ENCODE measurements at regions not wholly inside any gene's neighbourhood (a gene's known extent, or its start where the extent isn't known, plus 50 kb on each side); places are given as distances from the start of the nearest gene placed in this dataset.

DNA sequence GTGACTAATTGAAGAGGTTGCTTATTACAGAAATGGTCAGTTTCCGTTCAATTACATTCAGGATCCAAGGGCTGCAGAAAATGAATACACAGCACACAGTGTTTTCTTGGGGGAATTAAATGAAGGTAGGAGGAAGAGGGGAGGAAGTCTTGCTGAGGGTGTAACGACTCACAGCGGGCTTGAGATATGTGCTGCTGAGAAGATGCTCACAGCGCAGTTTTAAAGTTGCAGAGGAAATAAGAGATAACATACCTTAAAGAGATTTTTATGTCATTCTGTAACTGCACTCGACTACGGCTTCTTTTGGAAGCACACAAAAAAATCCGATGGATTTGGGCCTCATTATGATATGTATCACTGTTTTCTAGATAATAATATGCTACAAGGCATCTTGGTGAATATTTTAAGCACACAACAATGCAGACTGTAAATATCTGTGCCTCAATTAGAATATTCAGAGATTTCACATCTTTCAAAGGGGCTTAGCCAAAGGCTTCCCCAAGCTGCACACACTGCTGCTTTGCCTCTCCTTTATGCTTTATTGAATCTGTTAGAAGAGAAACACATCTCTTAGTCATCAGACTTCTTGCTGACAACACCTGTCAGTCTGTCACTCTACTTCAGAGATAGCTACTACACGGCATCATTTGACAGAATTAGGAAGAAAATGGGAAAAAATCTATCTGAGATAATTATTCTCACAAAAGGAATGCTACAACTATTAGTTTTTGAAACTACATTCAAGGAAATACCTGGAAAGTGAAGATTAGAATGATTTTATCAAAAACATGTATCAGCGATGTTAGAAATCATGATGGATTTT, 773.2 kb downstream of the OTOL1 start:
- Mint-ChIP-seq H3K4me3 (no peak overlapping the region), H3K27ac (no peak overlapping the region), H3K36me3 (no peaks in the 10 kb centered on the region), H3K9me3 (peaks cover 0 to 3% (median 0%) of the 10 kb centered on the region in 9 donors), H3K4me1 (no peaks in the 10 kb centered on the region), H3K27me3 (no peaks in the 10 kb centered on the region)
- ATAC-seq = no peak
- DNase-seq = no peak
- POLR2A ChIA-PET = no interaction called here

GRCh38 chr3:162274070-162274469, 777.5 kb downstream of the OTOL1 start:
- DNase-seq (no peak), ATAC-seq (no peak)
- Mint-ChIP-seq H3K27me3 (no peaks in the 10 kb centered on the region), H3K36me3 (no peaks in the 10 kb centered on the region), H3K4me1 (no peaks in the 10 kb centered on the region), H3K9me3 (peaks cover 0 to 13% (median 0%) of the 10 kb centered on the region in 9 donors), H3K27ac (no peak overlapping the region), H3K4me3 (no peak overlapping the region)
- POLR2A ChIA-PET = no interaction called here

DNA sequence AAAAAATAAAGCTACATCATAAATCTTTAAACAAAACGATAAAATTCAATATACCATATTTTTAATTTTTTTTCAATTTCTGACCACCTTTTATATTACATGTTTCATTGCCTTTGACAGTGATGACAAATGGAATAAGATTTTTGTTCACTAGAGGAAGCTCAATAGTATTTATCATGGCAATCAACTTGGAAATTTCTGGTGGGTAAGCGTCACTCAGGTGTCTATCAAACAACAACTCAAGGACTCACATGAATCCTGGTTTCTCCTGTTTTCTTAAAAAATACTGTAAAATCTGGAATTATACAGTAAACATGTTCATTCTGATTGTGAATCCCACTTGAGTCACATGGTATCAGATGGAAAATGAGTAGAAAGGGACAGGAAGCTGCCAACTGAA, 782.2 kb downstream of the OTOL1 start:
- no peaks in the 10 kb centered on the region for H3K27me3 Mint-ChIP-seq
- H3K36me3 Mint-ChIP-seq = no peaks in the 10 kb centered on the region
- POLR2A ChIA-PET = no interaction called here
- no peaks in the 10 kb centered on the region for H3K4me1 Mint-ChIP-seq
- DNase-seq (no peak), ATAC-seq (no peak)
- H3K4me3 Mint-ChIP-seq = no peak overlapping the region
- no peak overlapping the region for H3K27ac Mint-ChIP-seq
- peaks cover 0 to 22% (median 4%) of the 10 kb centered on the region in 9 donors for H3K9me3 Mint-ChIP-seq

- Mint-ChIP-seq H3K27me3 (no peaks in the 10 kb centered on the region), H3K4me1 (no peaks in the 10 kb centered on the region), H3K36me3 (no peaks in the 10 kb centered on the region), H3K9me3 (peaks cover 0 to 11% (median 2%) of the 10 kb centered on the region in 9 donors), H3K4me3 (no peak overlapping the region), H3K27ac (no peak overlapping the region)
- DNase-seq = no peak
- ATAC-seq = no peak
- POLR2A ChIA-PET = no interaction called here
These were observed 788.7 kb downstream of the OTOL1 start for GRCh38 chr3:162285259-162285658.

GRCh38 chr3:162287600-162287999, 791.0 kb downstream of the OTOL1 start:
- peaks cover 0 to 4% (median 0%) of the 10 kb centered on the region in 9 donors for H3K9me3 Mint-ChIP-seq
- no peaks in the 10 kb centered on the region for H3K4me1 Mint-ChIP-seq
- H3K36me3 Mint-ChIP-seq = no peaks in the 10 kb centered on the region
- H3K4me3 Mint-ChIP-seq = no peak overlapping the region
- ATAC-seq (no peak), DNase-seq (no peak)
- POLR2A ChIA-PET = no interaction called here
- no peaks in the 10 kb centered on the region for H3K27me3 Mint-ChIP-seq
- H3K27ac Mint-ChIP-seq = no peak overlapping the region

- Mint-ChIP-seq H3K4me3 (no peak overlapping the region), H3K27me3 (no peaks in the 10 kb centered on the region), H3K4me1 (no peaks in the 10 kb centered on the region), H3K9me3 (peaks cover 0 to 10% (median 0%) of the 10 kb centered on the region in 9 donors), H3K27ac (no peak overlapping the region), H3K36me3 (no peaks in the 10 kb centered on the region)
- ATAC-seq (no peak), DNase-seq (no peak)
- POLR2A ChIA-PET = no interaction called here
These were observed 795.8 kb downstream of the OTOL1 start for GRCh38 chr3:162292409-162292808.

DNA sequence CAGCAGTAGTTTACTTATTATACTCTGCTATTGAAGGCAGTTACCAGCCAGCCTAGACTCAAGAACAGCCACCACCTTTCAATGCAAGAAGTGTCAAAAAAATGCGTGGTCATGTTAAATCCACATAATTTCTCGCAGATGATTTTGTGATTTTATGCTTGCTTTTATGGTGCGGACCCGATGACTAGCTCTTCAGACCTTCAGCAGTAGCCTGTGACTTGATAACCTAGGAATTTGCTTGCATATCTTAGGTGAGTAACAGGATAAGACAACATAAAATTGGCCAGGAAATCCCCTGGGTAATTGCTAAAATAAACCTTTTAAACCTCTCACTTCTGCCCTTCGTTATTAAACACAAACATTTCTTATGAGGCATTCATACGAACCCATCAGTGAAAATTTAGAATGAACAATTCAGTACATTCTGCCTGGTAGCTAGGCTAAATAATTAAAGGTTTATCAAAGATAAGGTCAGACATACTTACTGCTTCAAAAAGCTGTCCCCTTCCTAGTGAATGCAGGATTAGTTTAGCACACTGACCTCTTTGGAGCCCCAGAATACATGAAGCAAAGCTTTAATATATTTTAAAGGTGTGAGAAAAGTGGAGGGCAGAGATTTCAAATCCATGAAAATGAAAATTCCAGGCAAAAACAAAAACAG, 798.8 kb downstream of the OTOL1 start:
- H3K4me3 Mint-ChIP-seq = no peak overlapping the region
- no peaks in the 10 kb centered on the region for H3K27me3 Mint-ChIP-seq
- H3K9me3 Mint-ChIP-seq = peaks cover 0 to 10% (median 2%) of the 10 kb centered on the region in 9 donors
- no peak for DNase-seq
- no peaks in the 10 kb centered on the region for H3K36me3 Mint-ChIP-seq
- ATAC-seq = no peak
- POLR2A ChIA-PET = no interaction called here
- no peaks in the 10 kb centered on the region for H3K4me1 Mint-ChIP-seq
- H3K27ac Mint-ChIP-seq = no peak overlapping the region

GRCh38 chr3:162302983-162303624, 806.5 kb downstream of the OTOL1 start:
- Mint-ChIP-seq H3K27me3 (no peaks in the 10 kb centered on the region), H3K4me1 (peaks cover 0 to 2% (median 0%) of the 10 kb centered on the region in 4 donors), H3K27ac (no peak overlapping the region), H3K9me3 (peaks cover 0 to 8% (median 0%) of the 10 kb centered on the region in 9 donors), H3K36me3 (no peaks in the 10 kb centered on the region), H3K4me3 (no peak overlapping the region)
- no peak for ATAC-seq
- DNase-seq = no peak
- POLR2A ChIA-PET = no interaction called here

- peaks cover 0 to 22% (median 8%) of the 10 kb centered on the region in 9 donors for H3K9me3 Mint-ChIP-seq
- H3K4me1 Mint-ChIP-seq = no peaks in the 10 kb centered on the region
- POLR2A ChIA-PET = no interaction called here
- DNase-seq = no peak
- no peaks in the 10 kb centered on the region for H3K36me3 Mint-ChIP-seq
- no peak overlapping the region for H3K27ac Mint-ChIP-seq
- H3K4me3 Mint-ChIP-seq = no peak overlapping the region
- ATAC-seq = no peak
- no peaks in the 10 kb centered on the region for H3K27me3 Mint-ChIP-seq
These were observed 820.4 kb downstream of the OTOL1 start for GRCh38 chr3:162317046-162317445.

DNA sequence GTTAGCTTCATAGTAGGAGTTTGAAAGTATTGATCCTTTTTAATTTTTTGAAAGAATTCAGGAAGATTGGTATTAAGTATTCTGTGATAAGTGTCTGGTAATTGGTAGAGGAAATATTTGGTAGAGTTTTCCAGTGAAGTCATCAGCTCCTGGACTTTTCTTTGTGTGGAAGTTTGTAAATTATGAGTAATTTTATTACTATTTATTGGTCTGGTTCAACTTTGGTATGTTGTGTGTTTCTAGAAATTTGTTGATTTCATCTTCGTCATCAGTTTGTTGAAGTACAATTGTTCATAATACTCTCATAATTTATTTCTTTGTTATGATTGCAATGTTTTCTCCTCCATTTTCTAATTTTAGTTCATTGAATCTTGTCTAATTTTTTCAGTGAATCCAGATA, 832.0 kb downstream of the OTOL1 start:
- Mint-ChIP-seq H3K9me3 (peaks cover 1 to 22% (median 11%) of the 10 kb centered on the region in 9 donors), H3K27me3 (no peaks in the 10 kb centered on the region), H3K4me3 (no peak overlapping the region), H3K4me1 (no peaks in the 10 kb centered on the region), H3K27ac (no peak overlapping the region), H3K36me3 (no peaks in the 10 kb centered on the region)
- no peak for ATAC-seq
- POLR2A ChIA-PET = no interaction called here
- no peak for DNase-seq

- POLR2A ChIA-PET = no interaction called here
- peaks cover 1 to 25% (median 7%) of the 10 kb centered on the region in 9 donors for H3K9me3 Mint-ChIP-seq
- H3K36me3 Mint-ChIP-seq = no peaks in the 10 kb centered on the region
- ATAC-seq = no peak
- DNase-seq = no peak
- no peak overlapping the region for H3K27ac Mint-ChIP-seq
- H3K27me3 Mint-ChIP-seq = no peaks in the 10 kb centered on the region
- no peak overlapping the region for H3K4me3 Mint-ChIP-seq
- no peaks in the 10 kb centered on the region for H3K4me1 Mint-ChIP-seq
These were observed 832.9 kb downstream of the OTOL1 start for GRCh38 chr3:162329514-162329913.

- DNase-seq (no peak), ATAC-seq (no peak)
- no peak overlapping the region for H3K4me3 Mint-ChIP-seq
- peaks cover 0 to 29% (median 6%) of the 10 kb centered on the region in 9 donors for H3K9me3 Mint-ChIP-seq
- H3K4me1 Mint-ChIP-seq = no peaks in the 10 kb centered on the region
- no peaks in the 10 kb centered on the region for H3K36me3 Mint-ChIP-seq
- no peaks in the 10 kb centered on the region for H3K27me3 Mint-ChIP-seq
- POLR2A ChIA-PET = no interaction called here
- H3K27ac Mint-ChIP-seq = no peak overlapping the region
These were observed 835.7 kb downstream of the OTOL1 start for GRCh38 chr3:162332344-162332743.

- Mint-ChIP-seq H3K27ac (no peak overlapping the region), H3K36me3 (no peaks in the 10 kb centered on the region), H3K4me1 (no peaks in the 10 kb centered on the region), H3K4me3 (no peak overlapping the region), H3K9me3 (peaks cover 0 to 23% (median 4%) of the 10 kb centered on the region in 9 donors), H3K27me3 (no peaks in the 10 kb centered on the region)
- no peak for DNase-seq
- POLR2A ChIA-PET = no interaction called here
- ATAC-seq = no peak
These were observed 837.9 kb downstream of the OTOL1 start for GRCh38 chr3:162334537-162334936.

All from naive thymus-derived CD8-positive, alpha-beta T cell (primary cell).